Natural killer cell (primary cell): ENCODE measurements at regions not wholly inside any gene's neighbourhood (a gene's known extent, or its start where the extent isn't known, plus 50 kb on each side); places are given as distances from the start of the nearest gene placed in this dataset.
"Not testable (repeated sequence)": the region's sequence is repeated elsewhere in the genome, so short reads cannot be mapped to it uniquely, and the experiment has no call there.

Experiments
- ATAC-seq, 3 donors: fragments of 150-1000 bp in 2 of 3; fragments of 200-7000 bp in 1 of 3; cut with Tn5 transposase; 1 replicate in 1 of 3; 2 replicates in 2 of 3; pipeline ENCODE4 v1.10.0; 2021; ENCODE audit warnings: mild to moderate bottlenecking in 2 of 3, moderate library complexity in 2 of 3
- DNase-seq, 2 donors: peaks; one replicate each; pipeline versions ENCODE4 v3.0.0 to v3.0.0-alpha.2; 2013 to 2021; ENCODE audit warnings: mixed read lengths in 1 of 2
- H3K27ac ChIP-seq: one replicate; pipeline ENCODE4 v1.5.1; 2013; ENCODE audit warnings: mild to moderate bottlenecking, low read length
- H3K27me3 ChIP-seq: one replicate; pipeline ENCODE4 v1.6.1; 2013; ENCODE audit warnings: low read length; ENCODE audit not compliant: control insufficient read depth, insufficient read depth
- H3K36me3 ChIP-seq: one replicate; pipeline ENCODE4 v1.6.1; 2013; ENCODE audit warnings: low read length; ENCODE audit not compliant: control insufficient read depth, insufficient read depth
- H3K4me1 ChIP-seq: one replicate; pipeline ENCODE4 v1.6.1; 2013; ENCODE audit warnings: low read length; ENCODE audit not compliant: control insufficient read depth, insufficient read depth
- H3K4me3 ChIP-seq: one replicate; pipeline ENCODE4 v1.5.1; 2013; ENCODE audit warnings: low read length
- H3K9me3 ChIP-seq: one replicate; pipeline ENCODE4 v1.6.1; 2013; ENCODE audit warnings: low read length; ENCODE audit not compliant: control insufficient read depth, insufficient read depth
- H3K27ac Mint-ChIP-seq, 2 donors: one replicate each; pipeline ENCODE4 v1.8.0; 2022; ENCODE audit warnings: mild to moderate bottlenecking in 2 of 2, mixed read lengths in 2 of 2, moderate library complexity in 1 of 2
- H3K27me3 Mint-ChIP-seq, 2 donors: one replicate each; pipeline ENCODE4 v1.8.0; 2022; ENCODE audit warnings: low read depth in 2 of 2, mixed read lengths in 2 of 2
- H3K36me3 Mint-ChIP-seq: one replicate; pipeline ENCODE4 v1.8.0; 2022; ENCODE audit warnings: mixed read lengths
- H3K4me1 Mint-ChIP-seq, 2 donors: one replicate each; pipeline ENCODE4 v1.8.0; 2022; ENCODE audit warnings: mixed read lengths in 2 of 2
- H3K4me3 Mint-ChIP-seq: one replicate; pipeline ENCODE4 v1.8.0; 2022; ENCODE audit warnings: mild to moderate bottlenecking, moderate library complexity, mixed read lengths
- H3K9me3 Mint-ChIP-seq, 2 donors: one replicate each; pipeline ENCODE4 v1.8.0; 2022; ENCODE audit warnings: mixed read lengths in 2 of 2
- WGBS: methylation state at CpG from one replicate; pipeline ENCODE4 v1.1.7; 2013; ENCODE audit warnings: missing lambda C conversion rate; ENCODE audit not compliant: insufficient coverage; 5-methylcytosine and 5-hydroxymethylcytosine counted together
- intact Hi-C: fragments of 100-400 bp; cut with micrococcal nuclease; formaldehyde crosslinking; loops from one replicate; pipeline ENCODE4 v1.14.2; 2022
- TF ChIP-seq, protein P1 (sequence below): fragments of 200-600 bp; IDR thresholded peaks from one replicate; pipeline ENCODE4 v1.8.0; 2022; ENCODE audit warnings: antibody characterized with exemption

DNA sequence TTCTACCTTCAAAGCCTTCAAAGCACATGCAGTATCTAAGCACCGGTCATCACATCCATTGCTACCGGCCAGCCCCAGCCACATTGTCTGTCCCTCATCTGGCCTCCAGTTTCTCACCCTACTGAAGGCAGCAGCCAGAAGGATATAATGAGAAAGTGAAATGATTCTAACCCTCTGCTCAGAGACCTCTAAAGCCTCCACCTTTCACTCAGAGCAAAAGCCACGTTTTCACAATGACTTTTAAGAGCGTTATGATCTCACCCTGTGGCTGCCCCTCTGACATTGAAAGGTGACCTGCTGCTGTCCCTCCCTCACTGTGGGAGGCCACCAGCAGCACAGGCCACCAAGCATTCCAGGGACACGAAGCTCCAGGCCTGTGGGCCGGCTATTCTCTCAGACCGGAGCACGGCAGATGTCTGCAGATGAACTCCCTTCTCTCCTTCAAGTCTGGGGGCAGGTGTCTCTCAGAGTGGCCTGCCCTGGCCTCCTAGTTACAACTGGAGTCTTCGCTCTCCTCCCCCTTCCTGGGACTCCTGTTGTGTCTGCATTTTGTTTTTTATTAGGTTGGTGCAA, 94.9 kb upstream of the EEPD1 start:
- Histone ChIP-seq H3K36me3 (no peaks in the 10 kb centered on the region), H3K4me1 (no peaks in the 10 kb centered on the region), H3K9me3 (no peaks in the 10 kb centered on the region), H3K4me3 (no peak overlapping the region), H3K27ac (no peak overlapping the region), H3K27me3 (no peaks in the 10 kb centered on the region)
- TF ChIP-seq, protein P1, sequence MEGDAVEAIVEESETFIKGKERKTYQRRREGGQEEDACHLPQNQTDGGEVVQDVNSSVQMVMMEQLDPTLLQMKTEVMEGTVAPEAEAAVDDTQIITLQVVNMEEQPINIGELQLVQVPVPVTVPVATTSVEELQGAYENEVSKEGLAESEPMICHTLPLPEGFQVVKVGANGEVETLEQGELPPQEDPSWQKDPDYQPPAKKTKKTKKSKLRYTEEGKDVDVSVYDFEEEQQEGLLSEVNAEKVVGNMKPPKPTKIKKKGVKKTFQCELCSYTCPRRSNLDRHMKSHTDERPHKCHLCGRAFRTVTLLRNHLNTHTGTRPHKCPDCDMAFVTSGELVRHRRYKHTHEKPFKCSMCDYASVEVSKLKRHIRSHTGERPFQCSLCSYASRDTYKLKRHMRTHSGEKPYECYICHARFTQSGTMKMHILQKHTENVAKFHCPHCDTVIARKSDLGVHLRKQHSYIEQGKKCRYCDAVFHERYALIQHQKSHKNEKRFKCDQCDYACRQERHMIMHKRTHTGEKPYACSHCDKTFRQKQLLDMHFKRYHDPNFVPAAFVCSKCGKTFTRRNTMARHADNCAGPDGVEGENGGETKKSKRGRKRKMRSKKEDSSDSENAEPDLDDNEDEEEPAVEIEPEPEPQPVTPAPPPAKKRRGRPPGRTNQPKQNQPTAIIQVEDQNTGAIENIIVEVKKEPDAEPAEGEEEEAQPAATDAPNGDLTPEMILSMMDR = no peak
- DNase-seq (no peak), ATAC-seq (no peak)
- no peaks in the 10 kb centered on the region for H3K36me3 Mint-ChIP-seq
- H3K9me3 Mint-ChIP-seq = no peaks in the 10 kb centered on the region
- H3K4me3 Mint-ChIP-seq = no peak overlapping the region
- peaks cover 3 to 22% of the 10 kb centered on the region in 2 donors for H3K27me3 Mint-ChIP-seq
- no peaks in the 10 kb centered on the region for H3K4me1 Mint-ChIP-seq
- H3K27ac Mint-ChIP-seq = no peak overlapping the region
- 87% methylated on average over 9 of the region's 9 CpGs for WGBS
- intact Hi-C loops = no loop called here

DNA sequence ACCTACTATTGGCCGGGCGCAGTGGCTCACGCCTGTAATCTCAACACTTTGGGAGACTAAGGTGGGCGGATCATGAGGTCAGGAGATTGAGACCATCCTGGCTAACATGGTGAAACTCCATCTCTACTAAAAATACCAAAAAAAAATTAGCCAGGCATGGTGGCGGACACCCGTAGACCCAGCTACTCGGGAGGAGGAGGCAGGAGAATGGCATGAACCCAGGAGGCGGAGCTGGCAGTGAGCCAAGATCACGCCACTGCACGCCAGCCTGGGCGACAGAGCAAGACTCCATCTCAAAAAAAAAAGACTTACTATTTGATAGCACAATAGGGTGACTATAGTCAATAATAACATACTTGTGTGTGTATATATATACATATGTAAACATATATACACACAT, 92.7 kb upstream of the EEPD1 start:
- peaks cover 12 to 23% of the 10 kb centered on the region in 2 donors for H3K27me3 Mint-ChIP-seq
- DNase-seq, H3K36me3 Mint-ChIP-seq, H3K4me3 ChIP-seq, H3K9me3 ChIP-seq, H3K36me3 ChIP-seq, H3K4me1 Mint-ChIP-seq, H3K27ac ChIP-seq, H3K27me3 ChIP-seq, H3K4me1 ChIP-seq, intact Hi-C loops, H3K9me3 Mint-ChIP-seq, ATAC-seq, H3K4me3 Mint-ChIP-seq, H3K27ac Mint-ChIP-seq: not testable (repeated sequence)
- WGBS = 88% methylated on average over 9 of the region's 11 CpGs

DNA sequence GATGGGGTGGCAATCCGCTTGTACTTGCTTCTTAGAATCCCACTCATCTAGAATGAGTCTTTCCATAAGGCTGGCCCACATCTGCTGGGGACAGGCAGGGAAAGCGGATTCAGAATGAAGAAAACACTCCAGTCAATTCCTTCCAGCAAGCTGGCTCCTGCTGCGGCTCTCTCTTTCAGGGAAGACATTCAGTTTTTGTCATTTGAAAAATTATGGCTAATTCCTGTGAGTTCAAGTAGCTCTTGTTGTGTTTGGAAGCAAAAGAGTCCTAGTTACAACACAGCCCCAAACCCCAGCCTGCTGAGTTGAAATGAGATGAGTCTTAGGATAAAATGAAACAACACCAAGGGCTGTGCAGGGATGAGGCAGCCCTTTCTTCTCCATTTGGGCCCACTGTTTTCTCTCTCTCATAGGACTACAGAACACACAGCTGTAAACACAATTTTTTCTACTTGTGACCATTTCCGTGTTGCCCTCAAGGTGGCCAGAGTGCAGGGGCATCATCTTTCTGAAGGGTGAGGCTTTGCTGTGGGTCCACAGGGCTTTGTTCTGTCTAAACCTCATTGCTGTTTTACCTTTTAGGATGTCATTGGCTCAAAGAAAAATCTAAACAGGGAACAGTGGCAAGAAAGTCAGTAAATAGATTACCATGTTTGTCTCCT, 90.8 kb upstream of the EEPD1 start:
- intact Hi-C loops = no loop called here
- Mint-ChIP-seq H3K4me3 (no peak overlapping the region), H3K27ac (no peak overlapping the region), H3K9me3 (no peaks in the 10 kb centered on the region), H3K27me3 (peaks cover 12 to 17% of the 10 kb centered on the region in 2 donors), H3K36me3 (no peaks in the 10 kb centered on the region), H3K4me1 (no peaks in the 10 kb centered on the region)
- Histone ChIP-seq H3K36me3 (no peaks in the 10 kb centered on the region), H3K27ac (no peak overlapping the region), H3K4me1 (no peaks in the 10 kb centered on the region), H3K4me3 (no peak overlapping the region), H3K27me3 (no peaks in the 10 kb centered on the region), H3K9me3 (no peaks in the 10 kb centered on the region)
- ATAC-seq = no peak
- DNase-seq = no peak
- TF ChIP-seq, protein P1 = no peak
- WGBS = 92% methylated on average over 4 of the region's 4 CpGs

DNA sequence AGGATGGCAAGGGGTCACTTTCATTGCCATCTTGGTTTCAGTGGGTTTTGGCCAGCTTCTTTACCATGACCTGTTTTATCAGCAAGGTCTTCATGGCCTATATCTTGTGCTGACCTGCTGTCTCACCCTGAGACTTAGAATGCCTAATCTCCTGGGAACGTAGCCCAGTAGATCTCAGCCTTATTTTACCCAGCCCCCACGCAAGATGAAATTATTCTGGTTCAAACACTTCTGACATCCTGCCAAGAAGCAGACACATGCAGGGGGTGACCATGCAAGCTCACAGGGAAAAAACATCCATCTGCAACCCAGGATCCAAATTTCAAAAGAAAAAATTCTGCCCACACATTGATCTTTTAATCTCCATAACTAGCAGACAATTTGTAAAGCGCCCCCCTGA, 88.4 kb upstream of the EEPD1 start:
- intact Hi-C loops = no loop called here
- Mint-ChIP-seq H3K4me1 (no peaks in the 10 kb centered on the region), H3K27ac (no peak overlapping the region)

DNA sequence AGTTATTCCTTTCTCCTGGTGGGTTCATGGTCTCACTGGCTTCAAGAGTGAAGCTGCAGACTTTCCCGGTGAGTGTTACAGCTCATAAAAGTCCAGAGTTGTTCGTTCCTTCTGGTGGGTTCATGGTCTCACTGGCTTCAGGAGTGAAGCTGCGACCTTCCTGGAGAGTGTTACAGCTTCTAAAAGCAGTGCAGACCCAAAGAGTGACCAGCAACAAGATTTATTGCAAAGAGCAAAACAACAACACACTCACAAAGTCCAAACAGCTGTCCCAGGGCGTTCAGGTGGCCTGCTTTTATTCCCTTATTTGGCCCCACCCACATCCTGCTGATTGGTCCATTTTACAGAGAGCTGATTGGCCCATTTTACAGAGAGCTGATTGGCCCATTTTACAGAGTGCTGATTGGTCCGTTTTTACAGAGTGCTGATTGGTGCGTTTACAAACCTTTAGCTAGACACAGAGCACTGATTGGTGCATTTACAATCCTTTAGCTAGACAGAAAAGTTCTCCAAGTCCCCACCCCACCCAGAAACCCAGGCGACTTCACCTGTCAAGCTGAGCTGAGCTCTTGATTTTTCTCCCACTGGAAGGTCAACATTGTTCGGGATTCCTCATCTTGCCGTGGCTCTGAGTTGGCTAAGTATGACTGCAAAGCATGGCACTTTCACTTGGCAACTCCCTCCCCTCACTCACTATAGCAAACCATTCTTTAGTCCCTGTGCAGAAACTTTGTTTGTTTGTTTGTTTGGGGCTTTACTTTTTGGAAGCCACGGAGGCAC, 87.3 kb upstream of the EEPD1 start:
- ATAC-seq, H3K4me1 ChIP-seq, H3K4me3 ChIP-seq, H3K27ac ChIP-seq, H3K9me3 Mint-ChIP-seq, DNase-seq, H3K36me3 ChIP-seq, H3K27ac Mint-ChIP-seq, H3K4me1 Mint-ChIP-seq, H3K36me3 Mint-ChIP-seq, H3K9me3 ChIP-seq, intact Hi-C loops, H3K27me3 ChIP-seq, H3K4me3 Mint-ChIP-seq: not testable (repeated sequence)
- peaks cover 4 to 24% of the 10 kb centered on the region in 2 donors for H3K27me3 Mint-ChIP-seq
- 94% methylated on average over 9 of the region's 10 CpGs for WGBS

More for the DNA sequence above, 88.4 kb upstream of the EEPD1 start:
- Histone ChIP-seq H3K4me3 (no peak overlapping the region), H3K9me3 (no peaks in the 10 kb centered on the region), H3K27me3 (no peaks in the 10 kb centered on the region), H3K27ac (no peak overlapping the region), H3K36me3 (no peaks in the 10 kb centered on the region), H3K4me1 (no peaks in the 10 kb centered on the region)
- TF ChIP-seq, protein P1 = no peak
- WGBS = 84% methylated on average over 3 of the region's 3 CpGs
- Mint-ChIP-seq H3K4me3 (no peak overlapping the region), H3K9me3 (no peaks in the 10 kb centered on the region), H3K27me3 (peaks cover 8 to 14% of the 10 kb centered on the region in 2 donors), H3K36me3 (no peaks in the 10 kb centered on the region)
- ATAC-seq (no peak), DNase-seq (no peak)
